PFSK-1 (cell line): ENCODE measurements at regions not wholly inside any gene's neighbourhood (a gene's known extent, or its start where the extent isn't known, plus 50 kb on each side); places are given as distances from the start of the nearest gene placed in this dataset.

ENCODE experiments used
- FOXP2 ChIP-seq: optimal IDR thresholded peaks from 2 replicates; pipeline ENCODE3; 2011; ENCODE audit warnings: borderline replicate concordance, control low read depth, inconsistent platforms; ENCODE audit not compliant: insufficient read depth; ENCODE audit errors: extremely low read length, extremely low read depth
- REST ChIP-seq, 2 experiments: IDR thresholded peaks; 2 replicates each; pipeline versions ENCODE4 v1.6.1 to v1.8.0; 2011 to 2012; ENCODE audit warnings: low read depth in 2 of 2, low read length in 2 of 2, control low read depth in 1 of 2, inconsistent platforms in 1 of 2, mild to moderate bottlenecking in 1 of 2, moderate library complexity in 1 of 2; ENCODE audit not compliant: insufficient read depth in 1 of 2
- TAF1 ChIP-seq: IDR thresholded peaks from 2 replicates; pipeline ENCODE4 v1.6.1; 2012; ENCODE audit warnings: low read length, control low read depth, borderline replicate concordance; ENCODE audit not compliant: insufficient read depth

- no peak for TF ChIP-seq TAF1
- TF ChIP-seq REST (IDR thresholded peaks at IDR 0.05; ENCODE audit: insufficient read depth in 1 of 2, low read depth in 2 of 2, low read length in 2 of 2) = no peak
- TF ChIP-seq FOXP2 = no peak
These were observed 238.0 kb upstream of the PITX2 start for GRCh38 chr4:110860901-110861300.
